Adrenal gland (tissue), 9 donors: ENCODE measurements at regions not wholly inside any gene's neighbourhood (a gene's known extent, or its start where the extent isn't known, plus 50 kb on each side); places are given as distances from the start of the nearest gene placed in this dataset.

Experiments
- DNase-seq, 7 donors: peaks; one replicate each; pipeline ENCODE4 v3.0.0-alpha.2; 2019 to 2020
- H3K27ac ChIP-seq, 5 donors: fragments of 200-600 bp; sonication (generic) in 4 of 5; 1 replicate in 3 of 5; 2 replicates in 2 of 5; pipeline versions ENCODE4 v1.5.1 to v1.8.0; 2016 to 2020; ENCODE audit warnings: mild to moderate bottlenecking in 1 of 5
- H3K27me3 ChIP-seq: fragments of 200-600 bp; 2 replicates; pipeline ENCODE4 v1.8.0; 2021
- H3K36me3 ChIP-seq, 2 donors: fragments of 200-600 bp; replicated peaks in 1 of 2; 1 replicate in 1 of 2; 2 replicates in 1 of 2; pipeline versions ENCODE4 v1.5.1 to v1.8.0; 2018 to 2022
- H3K4me1 ChIP-seq, 2 donors: fragments of 200-600 bp; replicated peaks in 1 of 2; 1 replicate in 1 of 2; 2 replicates in 1 of 2; pipeline versions ENCODE4 v1.5.1 to v1.8.0; 2018 to 2021
- H3K4me3 ChIP-seq, 4 donors: fragments of 200-600 bp; sonication (generic) in 3 of 4; one replicate each; pipeline ENCODE4 v1.5.1; 2016 to 2018
- H3K9me3 ChIP-seq, 3 donors: fragments of 200-600 bp; sonication (generic) in 1 of 3; replicated peaks in 1 of 3; 1 replicate in 2 of 3; 2 replicates in 1 of 3; pipeline versions ENCODE4 v1.5.1 to v1.8.0; 2016 to 2021
- POLR2A ChIP-seq, 2 donors: fragments of 450-650 bp; IDR thresholded peaks; one replicate each; pipeline ENCODE4 v1.6.1; 2017; ENCODE audit warnings: antibody characterized with exemption in 2 of 2, mild to moderate bottlenecking in 2 of 2, moderate library complexity in 1 of 2
- WGBS, 4 donors: extraction: QIAGEN DNeasy Blood & Tissue Kit in 2 of 4; methylation state at CpG; one replicate each; pipeline versions ENCODE4 v1.1.5 to v1.1.7; 2013 to 2017; 5-methylcytosine and 5-hydroxymethylcytosine counted together
- intact Hi-C, 2 donors: fragments of 100-400 bp; cut with DNase I; formaldehyde crosslinking; loops; one replicate each; pipeline versions ENCODE4 v1.14.1 to v1.15.0; 2022 to 2023
- TF ChIP-seq, protein P1 (sequence below), 6 experiments: fragments of 450-650 bp in 4 of 6; fragments of 200-600 bp in 2 of 6; sonication (generic) in 1 of 6; IDR thresholded peaks; 1 replicate in 5 of 6; 2 replicates in 1 of 6; pipeline versions ENCODE4 v1.5.1 to v1.8.0; 2016 to 2021; ENCODE audit warnings: antibody characterized with exemption in 6 of 6, mild to moderate bottlenecking in 2 of 6, moderate library complexity in 1 of 6
- donor health status: healthy with polysubstance abuse.
- donor health status: Bipolar disorder and iron deficiency.
- donor health status: DM: yes; HTN: yes; CAD: no.
- donor health status: DM: no; HTN: no; CAD: no.
- donor health status: DM: no; HTN: no; CAD: no.

DNA sequence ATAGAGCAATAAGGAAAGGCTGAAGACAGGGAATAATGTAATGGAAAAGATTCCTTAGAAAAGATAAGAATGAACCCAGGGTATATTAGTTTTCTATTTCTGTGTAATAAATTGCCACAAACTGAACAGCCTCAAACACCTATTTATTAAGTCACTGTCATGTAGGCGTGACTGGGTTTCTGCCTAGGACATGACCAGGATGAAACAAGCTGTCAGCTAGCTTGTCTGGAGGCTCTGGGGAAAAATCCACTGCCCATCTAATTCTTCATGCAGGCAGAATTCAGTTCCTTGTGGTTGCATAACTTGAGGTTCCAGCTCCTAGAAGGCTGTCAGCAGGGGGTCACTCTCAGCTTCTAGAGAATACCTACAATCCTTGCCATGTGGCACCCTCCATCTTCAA lies 277.7 kb downstream of the TMA16 start:
- no peak for TF ChIP-seq POLR2A (IDR thresholded peaks at IDR 0.05)
- TF ChIP-seq, protein P1, sequence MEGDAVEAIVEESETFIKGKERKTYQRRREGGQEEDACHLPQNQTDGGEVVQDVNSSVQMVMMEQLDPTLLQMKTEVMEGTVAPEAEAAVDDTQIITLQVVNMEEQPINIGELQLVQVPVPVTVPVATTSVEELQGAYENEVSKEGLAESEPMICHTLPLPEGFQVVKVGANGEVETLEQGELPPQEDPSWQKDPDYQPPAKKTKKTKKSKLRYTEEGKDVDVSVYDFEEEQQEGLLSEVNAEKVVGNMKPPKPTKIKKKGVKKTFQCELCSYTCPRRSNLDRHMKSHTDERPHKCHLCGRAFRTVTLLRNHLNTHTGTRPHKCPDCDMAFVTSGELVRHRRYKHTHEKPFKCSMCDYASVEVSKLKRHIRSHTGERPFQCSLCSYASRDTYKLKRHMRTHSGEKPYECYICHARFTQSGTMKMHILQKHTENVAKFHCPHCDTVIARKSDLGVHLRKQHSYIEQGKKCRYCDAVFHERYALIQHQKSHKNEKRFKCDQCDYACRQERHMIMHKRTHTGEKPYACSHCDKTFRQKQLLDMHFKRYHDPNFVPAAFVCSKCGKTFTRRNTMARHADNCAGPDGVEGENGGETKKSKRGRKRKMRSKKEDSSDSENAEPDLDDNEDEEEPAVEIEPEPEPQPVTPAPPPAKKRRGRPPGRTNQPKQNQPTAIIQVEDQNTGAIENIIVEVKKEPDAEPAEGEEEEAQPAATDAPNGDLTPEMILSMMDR (IDR thresholded peaks at IDR 0.05) = no peak
- Histone ChIP-seq H3K36me3 (no peaks in the 10 kb centered on the region), H3K4me1 (no peaks in the 10 kb centered on the region), H3K9me3 (no peaks in the 10 kb centered on the region), H3K4me3 (no peak overlapping the region), H3K27me3 (no peaks in the 10 kb centered on the region), H3K27ac (no peak overlapping the region)
- 67 to 75% (median 71%) methylated on average over 1 of the region's 1 CpG for WGBS, 4 donors
- DNase-seq = no peak
- intact Hi-C loops = no loop called here

DNA sequence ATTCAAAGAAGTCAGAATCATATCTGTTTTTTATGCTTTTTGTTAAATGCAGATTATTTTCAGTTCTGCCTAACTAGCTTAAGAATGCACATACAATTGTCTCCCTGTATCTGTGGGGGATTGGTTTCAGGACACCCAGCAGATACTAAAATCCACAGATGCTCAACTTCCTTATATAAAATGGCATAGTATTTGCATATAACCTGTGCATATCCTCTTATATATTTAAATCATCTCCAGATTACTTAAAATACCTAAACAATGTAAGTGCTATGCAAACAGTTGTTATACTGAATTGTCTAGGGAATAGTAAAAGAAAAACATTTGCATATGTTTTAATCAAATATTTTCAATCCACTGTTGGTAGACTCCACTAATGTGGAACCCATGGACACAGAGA lies 279.4 kb downstream of the TMA16 start:
- no peaks in the 10 kb centered on the region for H3K9me3 ChIP-seq
- H3K4me1 ChIP-seq = no peaks in the 10 kb centered on the region
- no peak for DNase-seq
- H3K27ac ChIP-seq = no peak overlapping the region
- no peaks in the 10 kb centered on the region for H3K27me3 ChIP-seq
- no peak for TF ChIP-seq POLR2A (IDR thresholded peaks at IDR 0.05)
- TF ChIP-seq, protein P1 (IDR thresholded peaks at IDR 0.05) = no peak
- intact Hi-C loops = no loop called here
- H3K36me3 ChIP-seq = no peaks in the 10 kb centered on the region
- H3K4me3 ChIP-seq = no peak overlapping the region

DNA sequence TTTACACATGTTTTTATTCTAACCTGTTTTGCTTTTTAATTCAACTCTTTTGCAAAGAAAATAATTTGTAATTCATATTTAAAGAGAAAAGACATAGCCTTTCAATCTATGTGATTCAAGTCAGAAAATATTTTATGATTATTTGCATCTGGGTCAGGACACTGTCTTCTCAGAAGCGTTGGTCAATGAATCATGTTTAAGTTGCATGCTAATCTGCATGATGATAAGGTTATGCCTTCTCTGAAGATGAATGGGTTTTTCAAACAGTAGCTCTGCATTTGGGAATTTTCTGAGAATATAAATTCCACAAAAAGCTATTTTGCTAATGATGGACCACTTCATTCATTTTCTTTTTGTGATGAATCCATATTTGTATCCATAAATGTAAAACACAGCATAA lies 282.5 kb downstream of the TMA16 start:
- Histone ChIP-seq H3K4me1 (no peaks in the 10 kb centered on the region), H3K36me3 (no peaks in the 10 kb centered on the region), H3K4me3 (no peak overlapping the region), H3K27me3 (no peaks in the 10 kb centered on the region), H3K27ac (no peak overlapping the region), H3K9me3 (no peaks in the 10 kb centered on the region)
- no peak for DNase-seq
- 15 to 38% (median 27%) methylated on average over 1 of the region's 1 CpG for WGBS, 4 donors
- intact Hi-C loops = no loop called here
- no peak for TF ChIP-seq POLR2A (IDR thresholded peaks at IDR 0.05)
- TF ChIP-seq, protein P1 (IDR thresholded peaks at IDR 0.05) = no peak

DNA sequence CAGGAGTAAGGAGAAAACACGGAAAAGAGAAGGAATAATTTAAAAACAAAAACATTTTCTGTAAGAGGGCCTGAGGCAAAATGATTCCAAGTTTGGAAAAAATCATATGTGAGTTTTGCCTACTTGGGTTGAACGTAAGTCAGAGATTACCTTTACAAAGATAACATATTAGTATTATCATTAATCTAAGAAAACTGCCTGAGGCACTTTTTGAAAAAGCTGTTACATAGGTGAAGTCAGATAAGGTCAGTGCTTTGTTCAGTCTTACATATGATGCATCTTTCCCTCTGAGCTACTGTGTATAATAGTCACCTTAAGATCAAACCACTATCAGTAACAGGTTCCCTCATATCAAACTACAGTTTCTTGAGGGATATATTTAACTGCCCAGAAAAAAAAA lies 287.2 kb downstream of the TMA16 start:
- Histone ChIP-seq H3K36me3 (no peaks in the 10 kb centered on the region), H3K27ac (no peak overlapping the region), H3K9me3 (no peaks in the 10 kb centered on the region), H3K4me1 (no peaks in the 10 kb centered on the region), H3K4me3 (no peak overlapping the region), H3K27me3 (no peaks in the 10 kb centered on the region)
- WGBS, 4 donors = 70 to 81% (median 72%) methylated on average over 2 of the region's 2 CpGs
- intact Hi-C loops = no loop called here
- no peak for DNase-seq
- TF ChIP-seq, protein P1 (IDR thresholded peaks at IDR 0.05) = no peak
- TF ChIP-seq POLR2A (IDR thresholded peaks at IDR 0.05) = no peak
